ENCODE measurements at regions not wholly inside any gene's neighbourhood (a gene's known extent, or its start where the extent isn't known, plus 50 kb on each side); places are given as distances from the start of the nearest gene placed in this dataset.

DNA sequence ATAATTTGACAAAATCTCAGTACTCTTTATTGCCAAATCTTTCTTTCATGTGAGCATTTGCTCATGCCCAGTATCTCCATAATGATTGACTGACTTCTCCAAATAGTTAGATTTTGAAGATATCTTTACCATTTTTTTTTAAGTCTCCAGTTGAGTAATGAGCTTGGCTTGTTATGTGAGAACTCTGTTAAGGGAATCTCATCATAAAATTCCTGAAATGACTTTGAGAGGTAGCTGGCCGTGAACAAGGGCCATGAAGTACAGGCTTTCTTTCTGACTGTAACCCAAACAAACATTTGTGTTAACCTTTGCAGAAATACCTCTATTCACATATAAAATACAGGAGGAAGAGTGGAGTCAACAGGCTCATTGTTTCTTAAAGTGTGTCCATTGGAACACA is 449.7 kb downstream of the IRS2 start:
- Histone ChIP-seq H3K9me2 (ENCODE audit: insufficient read depth) (no peaks in the 10 kb centered on the region), H4K20me1 (ENCODE audit: insufficient read depth) (no peaks in the 10 kb centered on the region), H3K4me3 (no peak overlapping the region), H3K9me3 (ENCODE audit: low read depth) (no peaks in the 10 kb centered on the region), H3K79me2 (ENCODE audit: insufficient read depth) (no peaks in the 10 kb centered on the region), H3K27ac (peak overlapping the region; percentile 19), H3K36me3 (ENCODE audit: low read depth) (no peaks in the 10 kb centered on the region), H3K27me3 (replicated peaks; ENCODE audit: insufficient read depth) (no peaks in the 10 kb centered on the region), H3K4me2 (ENCODE audit: unreplicated experiment) (peak overlapping the region; percentile 41), H3F3A (ENCODE audit: insufficient read depth) (peaks cover 12% of the 10 kb centered on the region; the same call in 1 of the 2 replicates), H3K9ac (no peak overlapping the region), H3K4me1 (ENCODE audit: insufficient read depth) (peaks cover 22% of the 10 kb centered on the region), H2AFZ (no peak overlapping the region)
- TF ChIP-seq EZH2phosphoT487 (IDR thresholded peaks at IDR 0.05; ENCODE audit: insufficient read depth, low read depth), result no peak
- TF ChIP-seq EZH2 (IDR thresholded peaks at IDR 0.05; ENCODE audit: insufficient read depth, poor library complexity, severe bottlenecking), result no peak
- in situ Hi-C loops (cut with MboI), result no loop called here
- DNase-seq, result peak; percentile 76
- 0 to 3% methylated on average over 1 of the region's 1 CpG for WGBS, 2 experiments (ENCODE audit: low coverage in 1 of 2, low lambda C conversion rate in 2 of 2, missing lambda C conversion rate in 2 of 2)

GRCh38 chr13:109333893-109334651 is 452.3 kb downstream of the IRS2 start:
- H3K4me2 ChIP-seq (ENCODE audit: unreplicated experiment), result no peak overlapping the region
- no peak for TF ChIP-seq EZH2phosphoT487 (IDR thresholded peaks at IDR 0.05; ENCODE audit: insufficient read depth, low read depth)
- no peak for TF ChIP-seq EZH2 (IDR thresholded peaks at IDR 0.05; ENCODE audit: insufficient read depth, poor library complexity, severe bottlenecking)
- no peaks in the 10 kb centered on the region for H3K36me3 ChIP-seq (ENCODE audit: low read depth)
- no peak overlapping the region for H3K9ac ChIP-seq
- no peaks in the 10 kb centered on the region for H3K9me3 ChIP-seq (ENCODE audit: low read depth)
- H3K27me3 ChIP-seq (replicated peaks; ENCODE audit: insufficient read depth), result no peaks in the 10 kb centered on the region
- H3K27ac ChIP-seq, result no peak overlapping the region
- no peaks in the 10 kb centered on the region for H4K20me1 ChIP-seq (ENCODE audit: insufficient read depth)
- WGBS, 2 experiments (ENCODE audit: low coverage in 1 of 2, low lambda C conversion rate in 2 of 2, missing lambda C conversion rate in 2 of 2), result 48 to 52% methylated on average over 8 of the region's 8 CpGs
- no peaks in the 10 kb centered on the region for H3K79me2 ChIP-seq (ENCODE audit: insufficient read depth)
- peaks cover 34% of the 10 kb centered on the region for H3K4me1 ChIP-seq (ENCODE audit: insufficient read depth)
- H3K4me3 ChIP-seq, result no peak overlapping the region
- in situ Hi-C loops (cut with MboI), result no loop called here
- H3K9me2 ChIP-seq (ENCODE audit: insufficient read depth), result no peaks in the 10 kb centered on the region
- DNase-seq, result no peak
- peaks cover 12% of the 10 kb centered on the region; the same call in 1 of the 2 replicates for H3F3A ChIP-seq (ENCODE audit: insufficient read depth)
- no peak overlapping the region for H2AFZ ChIP-seq

GRCh38 chr13:109332506-109333499 is 453.6 kb downstream of the IRS2 start:
- TF ChIP-seq EZH2phosphoT487 (IDR thresholded peaks at IDR 0.05; ENCODE audit: insufficient read depth, low read depth) (no peak), EZH2 (IDR thresholded peaks at IDR 0.05; ENCODE audit: insufficient read depth, poor library complexity, severe bottlenecking) (no peak)
- H3K4me1 ChIP-seq (ENCODE audit: insufficient read depth), result peaks cover 34% of the 10 kb centered on the region
- no peaks in the 10 kb centered on the region for H3K36me3 ChIP-seq (ENCODE audit: low read depth)
- no peak overlapping the region for H3K4me2 ChIP-seq (ENCODE audit: unreplicated experiment)
- in situ Hi-C loops (cut with MboI), result no loop called here
- no peak overlapping the region for H3K27ac ChIP-seq
- H3K9ac ChIP-seq, result no peak overlapping the region
- no peaks in the 10 kb centered on the region for H3K9me2 ChIP-seq (ENCODE audit: insufficient read depth)
- WGBS, 2 experiments (ENCODE audit: low coverage in 1 of 2, low lambda C conversion rate in 2 of 2, missing lambda C conversion rate in 2 of 2), result 70 to 76% methylated on average over 26 of the region's 26 CpGs
- H4K20me1 ChIP-seq (ENCODE audit: insufficient read depth), result no peaks in the 10 kb centered on the region
- DNase-seq, result no peak
- H3K27me3 ChIP-seq (replicated peaks; ENCODE audit: insufficient read depth), result no peaks in the 10 kb centered on the region
- H2AFZ ChIP-seq, result no peak overlapping the region
- H3K79me2 ChIP-seq (ENCODE audit: insufficient read depth), result no peaks in the 10 kb centered on the region
- no peak overlapping the region for H3K4me3 ChIP-seq
- H3F3A ChIP-seq (ENCODE audit: insufficient read depth), result peaks cover 12% of the 10 kb centered on the region; the same call in 1 of the 2 replicates
- H3K9me3 ChIP-seq (ENCODE audit: low read depth), result no peaks in the 10 kb centered on the region

DNA sequence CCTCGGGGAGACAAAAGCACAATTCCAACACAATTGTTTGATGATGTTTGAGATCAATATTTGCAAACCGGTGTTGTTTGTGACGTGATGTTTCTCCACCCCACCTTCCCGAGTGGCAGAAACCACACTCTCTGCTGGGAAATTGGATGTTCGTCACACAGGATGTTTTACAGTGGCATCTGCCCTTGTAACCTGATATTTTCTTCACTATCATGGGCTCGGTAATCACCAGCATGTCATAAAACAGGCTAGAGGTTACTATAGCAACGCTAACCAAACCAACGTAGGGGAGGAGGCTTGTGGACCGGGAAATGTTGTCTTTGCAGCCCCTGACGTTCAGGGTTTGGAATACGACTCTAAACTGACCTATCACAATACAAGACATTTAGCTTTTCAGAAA is 454.5 kb downstream of the IRS2 start:
- Histone ChIP-seq H2AFZ (no peak overlapping the region), H3K9me2 (ENCODE audit: insufficient read depth) (no peaks in the 10 kb centered on the region), H3K4me3 (no peak overlapping the region), H3K27me3 (replicated peaks; ENCODE audit: insufficient read depth) (no peaks in the 10 kb centered on the region), H3K79me2 (ENCODE audit: insufficient read depth) (no peaks in the 10 kb centered on the region), H3K4me2 (ENCODE audit: unreplicated experiment) (no peak overlapping the region), H3K27ac (no peak overlapping the region), H3K36me3 (ENCODE audit: low read depth) (no peaks in the 10 kb centered on the region), H3K9ac (no peak overlapping the region), H3F3A (ENCODE audit: insufficient read depth) (peaks cover 3% of the 10 kb centered on the region; the same call in 1 of the 2 replicates), H3K4me1 (ENCODE audit: insufficient read depth) (peaks cover 26% of the 10 kb centered on the region), H4K20me1 (ENCODE audit: insufficient read depth) (no peaks in the 10 kb centered on the region), H3K9me3 (ENCODE audit: low read depth) (no peaks in the 10 kb centered on the region)
- in situ Hi-C loops (cut with MboI), result no loop called here
- 13 to 17% methylated on average over 11 of the region's 11 CpGs for WGBS, 2 experiments (ENCODE audit: low coverage in 1 of 2, low lambda C conversion rate in 2 of 2, missing lambda C conversion rate in 2 of 2)
- TF ChIP-seq EZH2 (IDR thresholded peaks at IDR 0.05; ENCODE audit: insufficient read depth, poor library complexity, severe bottlenecking), result no peak
- TF ChIP-seq EZH2phosphoT487 (IDR thresholded peaks at IDR 0.05; ENCODE audit: insufficient read depth, low read depth), result no peak
- DNase-seq, result peak; percentile 60
